ENCODE measurements at regions not wholly inside any gene's neighbourhood (a gene's known extent, or its start where the extent isn't known, plus 50 kb on each side); places are given as distances from the start of the nearest gene placed in this dataset.

GRCh38 chr20:40512591-40512990 is 176.4 kb downstream of the MAFB start:
- TF ChIP-seq TEAD4 (CRISPR knock-in tag; IDR thresholded peaks at IDR 0.05) (no peak), CTCF (IDR thresholded peaks at IDR 0.05) (no peak), USF2 (CRISPR knock-in tag; IDR thresholded peaks at IDR 0.05) (no peak), TP53 (CRISPR knock-in tag; IDR thresholded peaks at IDR 0.05) (no peak), NFYB (CRISPR knock-in tag; conservative IDR thresholded peaks at IDR 0.05; ENCODE audit: low read depth) (no peak)

Measured in WTC11 (cell line).